Esophagus muscularis mucosa (tissue), 4 donors: ENCODE measurements at regions not wholly inside any gene's neighbourhood (a gene's known extent, or its start where the extent isn't known, plus 50 kb on each side); places are given as distances from the start of the nearest gene placed in this dataset.

Experiments used
- EP300 ChIP-seq: sonication (generic); formaldehyde crosslinking; IDR thresholded peaks from one replicate; pipeline ENCODE4 v1.6.1; 2017; ENCODE audit warnings: antibody characterized with exemption
- POLR2A ChIP-seq: fragments of 450-650 bp; IDR thresholded peaks from one replicate; pipeline ENCODE4 v1.6.1; 2017; ENCODE audit warnings: antibody characterized with exemption, moderate library complexity, mild to moderate bottlenecking, low read depth
- POLR2AphosphoS5 ChIP-seq, 2 donors: sonication (generic); formaldehyde crosslinking; IDR thresholded peaks; one replicate each; pipeline ENCODE4 v1.6.1; 2017; ENCODE audit warnings: antibody characterized with exemption in 2 of 2
- TF ChIP-seq, protein P1 (sequence below), 3 experiments: fragments of 200-600 bp in 2 of 3; fragments of 450-650 bp in 1 of 3; sonication (generic) in 2 of 3; IDR thresholded peaks; one replicate each; pipeline ENCODE4 v1.5.1; 2017 to 2019; ENCODE audit warnings: antibody characterized with exemption in 3 of 3, mild to moderate bottlenecking in 2 of 3, moderate library complexity in 1 of 3

DNA sequence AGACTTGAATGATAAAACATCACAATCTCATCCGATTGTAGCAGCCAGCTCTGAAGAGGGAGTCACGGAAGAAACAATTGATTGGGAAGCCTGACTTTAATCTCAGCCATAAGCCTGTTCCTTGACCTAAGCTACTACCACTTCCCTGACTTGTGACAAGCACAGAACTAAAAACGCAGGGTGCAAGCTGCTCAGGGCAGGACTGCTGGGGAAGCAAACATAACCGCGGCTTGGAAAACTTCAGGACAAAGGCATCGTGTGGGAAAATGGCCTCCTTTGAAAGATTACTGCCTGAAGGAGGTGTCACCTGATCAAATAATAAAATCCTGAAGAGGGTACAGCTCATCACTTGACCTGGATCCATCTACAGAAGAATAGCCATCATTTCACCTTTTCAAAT, 595.3 kb upstream of the CADM1 start:
- TF ChIP-seq, protein P1, sequence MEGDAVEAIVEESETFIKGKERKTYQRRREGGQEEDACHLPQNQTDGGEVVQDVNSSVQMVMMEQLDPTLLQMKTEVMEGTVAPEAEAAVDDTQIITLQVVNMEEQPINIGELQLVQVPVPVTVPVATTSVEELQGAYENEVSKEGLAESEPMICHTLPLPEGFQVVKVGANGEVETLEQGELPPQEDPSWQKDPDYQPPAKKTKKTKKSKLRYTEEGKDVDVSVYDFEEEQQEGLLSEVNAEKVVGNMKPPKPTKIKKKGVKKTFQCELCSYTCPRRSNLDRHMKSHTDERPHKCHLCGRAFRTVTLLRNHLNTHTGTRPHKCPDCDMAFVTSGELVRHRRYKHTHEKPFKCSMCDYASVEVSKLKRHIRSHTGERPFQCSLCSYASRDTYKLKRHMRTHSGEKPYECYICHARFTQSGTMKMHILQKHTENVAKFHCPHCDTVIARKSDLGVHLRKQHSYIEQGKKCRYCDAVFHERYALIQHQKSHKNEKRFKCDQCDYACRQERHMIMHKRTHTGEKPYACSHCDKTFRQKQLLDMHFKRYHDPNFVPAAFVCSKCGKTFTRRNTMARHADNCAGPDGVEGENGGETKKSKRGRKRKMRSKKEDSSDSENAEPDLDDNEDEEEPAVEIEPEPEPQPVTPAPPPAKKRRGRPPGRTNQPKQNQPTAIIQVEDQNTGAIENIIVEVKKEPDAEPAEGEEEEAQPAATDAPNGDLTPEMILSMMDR (IDR thresholded peaks at IDR 0.05) = no peak
- no peak for TF ChIP-seq POLR2A
- no peak for TF ChIP-seq EP300
- no peak for TF ChIP-seq POLR2AphosphoS5 (IDR thresholded peaks at IDR 0.05)
